ENCODE measurements at regions not wholly inside any gene's neighbourhood (a gene's known extent, or its start where the extent isn't known, plus 50 kb on each side); places are given as distances from the start of the nearest gene placed in this dataset.

DNA sequence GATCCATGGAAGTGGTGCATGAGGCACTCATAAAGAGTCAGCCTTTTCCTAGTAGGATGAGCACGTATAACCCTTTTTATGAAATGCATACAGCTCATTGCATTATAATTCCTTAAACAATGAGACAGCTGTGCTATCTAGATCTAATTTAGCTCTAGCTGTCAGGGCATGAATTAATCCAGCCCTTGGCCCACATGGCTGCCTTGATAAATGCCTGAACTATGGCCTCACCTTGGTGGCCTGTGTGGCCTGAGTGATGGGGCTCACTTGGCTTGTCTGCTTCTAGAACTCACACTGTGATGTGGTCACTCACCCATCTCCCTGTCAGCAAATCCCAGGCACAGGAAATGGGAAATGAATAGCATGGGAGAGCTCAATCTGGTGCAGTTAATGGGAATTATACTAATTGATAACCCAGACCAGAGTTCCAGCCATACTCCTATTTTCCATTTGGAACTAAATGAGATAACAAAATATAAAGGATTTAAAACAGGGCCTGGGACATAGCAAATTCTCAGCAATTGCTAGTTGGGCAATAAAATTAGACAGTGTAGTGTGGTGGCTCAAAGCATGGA, 153.6 kb downstream of the HS3ST2 start:
- TF ChIP-seq EZH2 (IDR thresholded peaks at IDR 0.05; ENCODE audit: borderline replicate concordance, low read length) = no peak
- TF ChIP-seq, protein P1, sequence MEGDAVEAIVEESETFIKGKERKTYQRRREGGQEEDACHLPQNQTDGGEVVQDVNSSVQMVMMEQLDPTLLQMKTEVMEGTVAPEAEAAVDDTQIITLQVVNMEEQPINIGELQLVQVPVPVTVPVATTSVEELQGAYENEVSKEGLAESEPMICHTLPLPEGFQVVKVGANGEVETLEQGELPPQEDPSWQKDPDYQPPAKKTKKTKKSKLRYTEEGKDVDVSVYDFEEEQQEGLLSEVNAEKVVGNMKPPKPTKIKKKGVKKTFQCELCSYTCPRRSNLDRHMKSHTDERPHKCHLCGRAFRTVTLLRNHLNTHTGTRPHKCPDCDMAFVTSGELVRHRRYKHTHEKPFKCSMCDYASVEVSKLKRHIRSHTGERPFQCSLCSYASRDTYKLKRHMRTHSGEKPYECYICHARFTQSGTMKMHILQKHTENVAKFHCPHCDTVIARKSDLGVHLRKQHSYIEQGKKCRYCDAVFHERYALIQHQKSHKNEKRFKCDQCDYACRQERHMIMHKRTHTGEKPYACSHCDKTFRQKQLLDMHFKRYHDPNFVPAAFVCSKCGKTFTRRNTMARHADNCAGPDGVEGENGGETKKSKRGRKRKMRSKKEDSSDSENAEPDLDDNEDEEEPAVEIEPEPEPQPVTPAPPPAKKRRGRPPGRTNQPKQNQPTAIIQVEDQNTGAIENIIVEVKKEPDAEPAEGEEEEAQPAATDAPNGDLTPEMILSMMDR (conservative IDR thresholded peaks at IDR 0.05 in 1 of 2, IDR thresholded peaks at IDR 0.05 in 1 of 2; ENCODE audit: extremely low read depth in 1 of 2, insufficient read depth in 1 of 2, low read depth in 1 of 2, low read length in 2 of 2) = no peak

Measured in mammary epithelial cell (primary cell).